Motor neuron (in vitro differentiated cells): ENCODE measurements at regions not wholly inside any gene's neighbourhood (a gene's known extent, or its start where the extent isn't known, plus 50 kb on each side); places are given as distances from the start of the nearest gene placed in this dataset.
"Not testable (repeated sequence)": the region's sequence is repeated elsewhere in the genome, so short reads cannot be mapped to it uniquely, and the experiment has no call there.

Experiments used
- ATAC-seq, 8 experiments: fragments of 200-7000 bp; cut with Tn5 transposase; replicated peaks in 6 of 8; 2 replicates each; pipeline ENCODE4 v1.8.0; 2021; ENCODE audit warnings: mild to moderate bottlenecking in 8 of 8, moderate library complexity in 8 of 8
- H3K27ac ChIP-seq, 2 donors: fragments of 250-450 bp; sonication (Bioruptor Pico); 2 replicates each; pipeline ENCODE4 v1.9.0; 2021; ENCODE audit warnings: antibody characterized with exemption in 2 of 2, mild to moderate bottlenecking in 2 of 2, moderate library complexity in 1 of 2
- H3K4me1 ChIP-seq, 2 donors: fragments of 250-450 bp; sonication (Bioruptor Pico); replicated peaks in 1 of 2; 2 replicates each; pipeline ENCODE4 v1.6.1; 2021; ENCODE audit warnings: antibody characterized with exemption in 2 of 2, mild to moderate bottlenecking in 2 of 2, moderate library complexity in 1 of 2
- H3K4me3 ChIP-seq, 5 donors: fragments of 250-450 bp; sonication (Bioruptor Pico); 2 replicates each; pipeline ENCODE4 v1.9.0; 2021; ENCODE audit warnings: antibody characterized with exemption in 5 of 5, mild to moderate bottlenecking in 5 of 5, moderate library complexity in 4 of 5
- WGBS, 10 experiments: fragments of 450-650 bp; shearing (Covaris generic); methylation state at CpG; one replicate each; pipeline ENCODE4 v1.0.0; 2022; 5-methylcytosine and 5-hydroxymethylcytosine counted together
- in situ Hi-C, 9 experiments: fragments of 400-800 bp; cut with MboI; loops; one replicate each; pipeline ENCODE4 v1.15.0; 2021; ENCODE audit warnings: low sequenced_read_pairs in 9 of 9, low pct_unique_long_range_greater_than_20kb in 2 of 9; ENCODE audit not compliant: unreplicated experiment in 9 of 9

DNA sequence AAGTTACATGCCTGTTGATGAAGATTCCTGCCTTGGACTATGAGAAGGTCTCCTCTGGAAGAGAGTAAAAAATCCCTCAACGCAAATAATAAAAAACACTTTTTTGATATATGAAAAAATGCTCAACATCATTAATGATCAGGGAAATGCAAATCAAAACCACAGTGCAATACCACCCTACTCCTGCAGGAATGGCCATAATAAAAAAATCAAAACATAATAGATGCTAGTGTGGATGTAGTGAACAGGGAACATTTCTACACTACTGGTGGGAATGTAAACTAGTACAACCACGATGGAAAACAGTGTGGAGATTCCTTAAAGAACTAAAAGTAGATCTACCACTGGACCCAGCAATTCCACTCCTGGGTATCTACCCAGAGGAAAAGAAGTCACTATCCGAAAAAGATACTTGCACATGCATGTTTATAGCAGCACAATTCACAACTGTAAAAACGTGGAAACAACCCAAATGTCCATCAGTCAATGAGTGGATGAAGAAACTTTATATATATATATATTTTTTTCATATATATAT lies 352.1 kb downstream of the SOX9 start:
- H3K27ac ChIP-seq, in situ Hi-C loops, H3K4me3 ChIP-seq, ATAC-seq: not testable (repeated sequence)
- H3K4me1 ChIP-seq: peaks cover 35 to 37% of the 10 kb centered on the region in 2 donors
- 65 to 100% (median 83%) methylated on average over 1 to 4 of the region's 4 CpGs; no CpG with 5 or more reads in 1 of the 10 experiments for WGBS, 10 experiments

DNA sequence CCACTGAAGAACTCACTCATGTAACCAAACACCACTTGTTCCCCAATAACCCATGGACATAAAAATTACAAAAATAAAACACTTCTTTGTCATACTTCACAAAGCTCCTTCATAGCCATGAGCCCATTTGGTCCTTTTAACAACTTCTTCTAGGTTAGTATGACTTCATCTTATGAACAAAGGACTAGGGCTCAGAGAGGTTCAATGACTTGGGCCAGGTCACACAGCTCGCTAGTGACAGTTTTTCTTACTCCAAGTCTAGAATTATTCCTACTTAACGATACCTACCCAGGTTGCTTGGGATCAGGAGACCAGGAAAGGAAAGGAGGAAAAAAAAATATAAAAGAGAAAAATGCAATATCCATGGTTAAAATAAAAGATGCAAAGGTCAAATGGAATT lies 353.4 kb downstream of the SOX9 start:
- 83 to 100% (median 100%) methylated on average over 1 to 2 of the region's 2 CpGs for WGBS, 10 experiments
- no peak for ATAC-seq
- in situ Hi-C loops: no loop called here
- Histone ChIP-seq H3K4me1 (peaks cover 28 to 29% of the 10 kb centered on the region in 2 donors), H3K27ac (no peak overlapping the region), H3K4me3 (no peak overlapping the region)

GRCh38 chr17:72474719-72475477 lies 354.1 kb downstream of the SOX9 start:
- 73 to 100% (median 92%) methylated on average over 1 to 4 of the region's 5 CpGs; no CpG with 5 or more reads in 1 of the 10 experiments for WGBS, 10 experiments
- H3K27ac ChIP-seq: no peak overlapping the region
- no peak overlapping the region for H3K4me3 ChIP-seq
- H3K4me1 ChIP-seq: peaks cover 28 to 29% of the 10 kb centered on the region in 2 donors
- ATAC-seq: no peak
- in situ Hi-C loops: no loop called here

DNA sequence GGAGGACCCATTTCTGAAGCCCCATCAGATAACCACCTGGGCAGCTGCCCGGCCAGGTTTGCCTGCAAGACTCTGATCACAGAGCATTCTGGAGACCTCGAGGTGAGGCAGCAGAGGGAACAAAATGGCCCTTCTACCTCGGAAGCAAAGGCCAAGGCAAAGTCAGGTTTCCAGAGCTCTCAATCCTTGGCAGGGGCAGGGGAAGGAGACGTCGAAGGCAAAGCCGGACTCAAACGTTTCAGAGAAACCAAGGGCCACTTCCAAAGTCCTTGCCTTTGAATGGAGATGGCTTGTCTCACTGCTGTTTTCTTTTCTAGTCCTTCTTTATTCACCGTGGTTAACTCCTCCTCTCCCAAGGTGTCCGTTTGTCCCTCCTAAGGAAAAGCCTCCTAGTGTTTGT lies 355.3 kb downstream of the SOX9 start:
- in situ Hi-C loops: no loop called here
- 25 to 67% (median 37%) methylated on average over 1 to 9 of the region's 9 CpGs; no CpG with 5 or more reads in 2 of the 10 experiments for WGBS, 10 experiments
- ATAC-seq: peak in 2 of 8 experiments; percentile 6 to 7
- Histone ChIP-seq H3K4me1 (peaks cover 28 to 29% of the 10 kb centered on the region in 2 donors), H3K27ac (no peak overlapping the region), H3K4me3 (no peak overlapping the region)

DNA sequence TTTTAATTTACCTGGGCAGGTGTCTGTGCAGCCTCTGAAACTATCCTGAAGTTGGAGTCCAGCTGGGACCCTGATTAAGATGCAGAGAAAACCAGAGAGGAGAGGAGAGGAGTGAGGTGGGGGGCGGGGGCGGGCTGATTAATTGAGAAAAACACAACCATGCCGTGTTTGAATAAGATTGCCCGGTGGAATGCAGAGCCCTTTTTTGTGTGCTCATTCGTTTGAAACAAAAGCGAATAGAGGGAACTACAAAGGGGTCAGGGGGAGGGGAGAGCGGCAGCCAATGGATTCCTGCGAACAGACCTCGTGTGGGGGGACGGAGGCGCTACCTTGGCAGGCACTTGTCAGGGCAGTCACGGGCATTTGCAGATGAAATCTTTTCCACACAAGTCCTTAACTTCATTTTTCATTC lies 355.8 kb downstream of the SOX9 start:
- Histone ChIP-seq H3K27ac (no peak overlapping the region), H3K4me3 (no peak overlapping the region), H3K4me1 (peaks cover 28 to 29% of the 10 kb centered on the region in 2 donors)
- 4 to 80% (median 15%) methylated on average over 1 to 5 of the region's 12 CpGs; no CpG with 5 or more reads in 7 of the 10 experiments for WGBS, 10 experiments
- in situ Hi-C loops: no loop called here
- peak in 5 of 8 experiments; percentile 80 to 86 (median 81) for ATAC-seq

DNA sequence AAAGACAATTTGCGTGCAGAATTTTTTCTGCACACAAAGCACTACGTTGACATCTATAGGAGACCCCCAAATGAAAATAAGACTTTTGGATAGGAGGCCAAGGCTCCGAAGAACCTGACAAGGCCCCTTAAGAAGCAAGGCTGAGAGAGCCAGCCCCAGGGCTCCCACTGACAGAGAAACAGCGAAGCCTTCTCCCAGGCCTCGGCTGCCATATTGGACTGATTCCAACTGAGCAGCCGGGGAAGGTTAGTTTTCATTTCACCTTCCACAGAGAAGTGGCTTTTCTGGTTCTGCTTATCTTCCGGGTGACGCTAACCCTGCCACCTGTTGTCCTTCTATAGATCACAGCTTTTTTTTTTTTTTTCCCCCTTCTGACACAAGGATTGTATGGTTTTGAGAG lies 356.7 kb downstream of the SOX9 start:
- WGBS, 10 experiments: 71 to 96% (median 92%) methylated on average over 1 to 8 of the region's 8 CpGs; no CpG with 5 or more reads in 3 of the 10 experiments
- H3K4me1 ChIP-seq: peaks cover 19 to 20% of the 10 kb centered on the region in 2 donors
- in situ Hi-C loops: no loop called here
- ATAC-seq: no peak
- no peak overlapping the region for H3K4me3 ChIP-seq
- no peak overlapping the region for H3K27ac ChIP-seq

DNA sequence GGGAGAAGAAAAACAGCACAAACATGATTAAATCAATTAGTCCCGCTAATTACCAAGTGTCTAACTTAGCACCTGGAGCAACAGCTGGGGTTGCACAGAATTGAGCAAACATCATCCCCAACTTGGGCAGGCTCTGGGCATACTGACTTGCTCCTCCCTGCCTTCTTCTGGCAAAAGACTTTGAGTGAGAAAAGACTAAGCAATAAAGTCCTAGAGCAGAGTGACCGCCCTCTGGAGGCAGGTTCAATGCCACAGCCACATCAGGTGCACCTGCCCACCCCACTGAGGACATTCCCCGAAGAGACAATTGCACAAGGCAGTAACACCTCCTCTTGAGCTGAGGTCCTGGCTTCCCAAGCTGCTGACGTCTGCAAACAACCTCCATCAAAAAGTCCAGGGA lies 358.3 kb downstream of the SOX9 start:
- no peak overlapping the region for H3K4me3 ChIP-seq
- no peak for ATAC-seq
- WGBS, 10 experiments: 50 to 100% (median 90%) methylated on average over 1 to 2 of the region's 4 CpGs; no CpG with 5 or more reads in 6 of the 10 experiments
- no peak overlapping the region for H3K27ac ChIP-seq
- H3K4me1 ChIP-seq: peaks cover 15 to 17% of the 10 kb centered on the region in 2 donors
- in situ Hi-C loops: no loop called here

GRCh38 chr17:72481572-72481971 lies 360.8 kb downstream of the SOX9 start:
- H3K4me1 ChIP-seq: peaks cover 8 to 9% of the 10 kb centered on the region in 2 donors
- WGBS, 10 experiments: 40 to 100% (median 90%) methylated on average over 2 of the region's 2 CpGs; no CpG with 5 or more reads in 1 of the 10 experiments
- H3K4me3 ChIP-seq: no peak overlapping the region
- H3K27ac ChIP-seq: no peak overlapping the region
- no peak for ATAC-seq
- in situ Hi-C loops: no loop called here

DNA sequence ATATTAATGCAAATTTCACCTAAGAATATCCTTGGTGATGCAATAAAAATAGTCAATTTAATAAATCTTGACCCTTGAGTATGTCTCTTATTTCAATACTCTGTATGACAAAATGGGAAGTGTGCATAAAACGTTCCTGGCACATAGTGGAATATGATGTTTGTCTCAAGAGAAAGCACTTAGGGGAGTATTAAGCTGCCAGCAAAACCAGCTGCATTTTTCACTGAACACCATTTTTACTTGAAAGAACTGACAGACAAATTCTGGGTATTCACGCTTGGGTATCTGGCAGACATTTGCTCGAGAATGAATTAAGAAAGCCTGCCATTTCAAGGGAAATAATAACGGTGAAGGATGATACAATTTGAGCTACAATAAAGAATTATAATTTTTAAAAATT lies 364.8 kb downstream of the SOX9 start:
- no peak for ATAC-seq
- Histone ChIP-seq H3K4me1 (peaks cover 0 to 8% of the 10 kb centered on the region in 2 donors), H3K4me3 (no peak overlapping the region), H3K27ac (no peak overlapping the region)
- WGBS, 10 experiments: 28 to 93% (median 88%) methylated on average over 3 to 4 of the region's 4 CpGs; no CpG with 5 or more reads in 1 of the 10 experiments
- in situ Hi-C loops: no loop called here

GRCh38 chr17:72486806-72487205 lies 366.0 kb downstream of the SOX9 start:
- in situ Hi-C loops: no loop called here
- Histone ChIP-seq H3K4me1 (peaks cover 0 to 8% of the 10 kb centered on the region in 2 donors), H3K27ac (no peak overlapping the region), H3K4me3 (no peak overlapping the region)
- no peak for ATAC-seq

DNA sequence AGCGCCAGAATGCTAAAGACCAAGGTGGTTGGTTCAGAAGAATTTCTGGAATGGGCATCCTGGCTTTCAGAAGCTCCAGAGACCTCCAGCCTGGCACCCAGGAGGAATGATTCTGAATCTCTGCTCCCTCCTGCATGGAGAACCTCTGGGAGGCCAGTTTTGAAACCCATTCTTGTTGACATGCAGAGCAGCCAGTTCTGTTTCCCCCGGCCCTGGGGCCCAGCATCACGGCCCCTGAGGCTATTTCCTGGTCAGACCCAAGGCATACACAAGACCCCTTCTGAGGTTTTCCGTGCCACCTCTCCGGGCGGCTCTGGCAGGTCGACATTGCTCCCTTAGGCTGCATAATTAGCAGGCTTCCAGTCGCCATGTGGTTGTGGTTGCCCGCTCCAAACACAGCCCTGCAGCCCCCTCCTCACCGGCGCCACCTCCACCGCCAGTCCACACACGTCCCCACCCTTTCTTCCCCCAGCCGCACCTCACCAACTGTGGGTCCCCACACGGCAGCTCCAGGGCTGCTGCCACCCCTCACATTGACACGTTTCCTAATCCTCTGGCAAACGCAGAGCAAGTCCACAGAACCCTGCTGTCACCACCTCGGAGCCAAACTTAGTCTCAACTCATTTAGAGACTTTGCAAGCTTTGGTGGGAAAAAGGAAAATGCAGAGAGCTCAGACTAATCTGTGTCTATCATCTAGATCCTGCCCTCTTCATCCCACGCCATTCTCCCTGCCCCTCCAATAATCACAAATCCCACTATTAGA lies 367.1 kb downstream of the SOX9 start:
- WGBS, 10 experiments: 57 to 100% (median 83%) methylated on average over 1 to 5 of the region's 19 CpGs; no CpG with 5 or more reads in 1 of the 10 experiments
- no peak overlapping the region for H3K4me3 ChIP-seq
- H3K27ac ChIP-seq: no peak overlapping the region
- H3K4me1 ChIP-seq: peaks cover 0 to 8% of the 10 kb centered on the region in 2 donors
- ATAC-seq: no peak
- in situ Hi-C loops: no loop called here

GRCh38 chr17:72488555-72489271 lies 367.9 kb downstream of the SOX9 start:
- in situ Hi-C loops: no loop called here
- Histone ChIP-seq H3K27ac (no peak overlapping the region), H3K4me3 (no peak overlapping the region), H3K4me1 (peaks cover under 1 to 12% of the 10 kb centered on the region in 2 donors)
- WGBS, 10 experiments: 0 to 90% (median 65%) methylated on average over 1 to 11 of the region's 11 CpGs; no CpG with 5 or more reads in 2 of the 10 experiments
- ATAC-seq: peak in 4 of 8 experiments; percentile 10 to 95 (median 38)
